IMR-90 (cell line): ENCODE measurements at regions not wholly inside any gene's neighbourhood (a gene's known extent, or its start where the extent isn't known, plus 50 kb on each side); places are given as distances from the start of the nearest gene placed in this dataset.

Experiments
- ATAC-seq: fragments of 200-7000 bp; cut with Tn5 transposase; 2 replicates; pipeline ENCODE4 v1.9.1; 2020; ENCODE audit warnings: low read depth, mild to moderate bottlenecking, moderate library complexity
- BruUV-seq: library from RNA; stranded (reverse); fragments of 400-500 nt; replicated peaks from 2 replicates; lab custom pipeline; 2021; lab: Mats Ljungman, UMichigan
- CTCF ChIA-PET: fragments of 300-600 bp; formaldehyde crosslinking; extraction: SDS; loops from one replicate; lab custom pipeline; 2021; ENCODE audit warnings: antibody characterized with exemption; lab: Yijun Ruan, JAX
- POLR2A ChIA-PET: fragments of 300-600 bp; sonication (Branson Sonifier 250); formaldehyde crosslinking; loops from one replicate; lab custom pipeline; 2022; ENCODE audit warnings: antibody characterized with exemption; ENCODE audit not compliant: unreplicated experiment; lab: Charles Lee
- DNase-seq: peaks from one replicate; pipeline ENCODE4 v3.0.0; 2013
- H2AFZ ChIP-seq: replicated peaks from 2 replicates; pipeline ENCODE3; 2013; ENCODE audit warnings: low read length, mild to moderate bottlenecking; ENCODE audit not compliant: poor library complexity
- H2AK5ac ChIP-seq: 2 replicates; pipeline ENCODE4 v1.6.1; 2013; ENCODE audit warnings: low read depth, low read length, inconsistent platforms
- H2AK9ac ChIP-seq: replicated peaks from 2 replicates; pipeline ENCODE3; 2013; ENCODE audit warnings: mild to moderate bottlenecking, low read depth, low read length, moderate library complexity; ENCODE audit not compliant: poor library complexity
- H2BK120ac ChIP-seq: 2 replicates; pipeline ENCODE4 v1.6.1; 2013; ENCODE audit warnings: low read depth, low read length, inconsistent platforms
- H2BK15ac ChIP-seq: 3 replicates; pipeline ENCODE4 v1.6.1; 2013; ENCODE audit warnings: low read depth, low read length, inconsistent platforms
- H2BK20ac ChIP-seq: 2 replicates; pipeline ENCODE4 v1.6.1; 2013; ENCODE audit warnings: low read depth, mild to moderate bottlenecking, inconsistent platforms, low read length, moderate library complexity
- H2BK5ac ChIP-seq: 2 replicates; pipeline ENCODE4 v1.6.1; 2013; ENCODE audit warnings: mild to moderate bottlenecking, low read depth, low read length, inconsistent platforms; ENCODE audit not compliant: poor library complexity, severe bottlenecking
- H3K14ac ChIP-seq: replicated peaks from 2 replicates; pipeline ENCODE4 v1.6.1; 2013; ENCODE audit warnings: low read depth, low read length, inconsistent platforms
- H3K18ac ChIP-seq: 2 replicates; pipeline ENCODE4 v1.6.1; 2013; ENCODE audit warnings: low read depth, low read length, control low read depth
- H3K23ac ChIP-seq: 2 replicates; pipeline ENCODE4 v1.6.1; 2013; ENCODE audit warnings: low read depth, low read length, inconsistent platforms
- H3K27ac ChIP-seq: 2 replicates; pipeline ENCODE4 v1.5.1; 2013; ENCODE audit warnings: mild to moderate bottlenecking, control low read depth, low read length; ENCODE audit not compliant: insufficient read depth
- H3K27me3 ChIP-seq: 2 replicates; pipeline ENCODE4 v1.6.1; 2013; ENCODE audit warnings: low read length; ENCODE audit not compliant: control insufficient read depth, insufficient read depth
- H3K36me3 ChIP-seq: 2 replicates; pipeline ENCODE4 v1.6.1; 2013; ENCODE audit warnings: low read length, mixed read lengths; ENCODE audit not compliant: control insufficient read depth, insufficient read depth
- H3K4ac ChIP-seq: 2 replicates; pipeline ENCODE4 v1.6.1; 2013; ENCODE audit warnings: low read depth, low read length, inconsistent platforms
- H3K4me1 ChIP-seq: 2 replicates; pipeline ENCODE4 v1.6.1; 2013; ENCODE audit warnings: low read length, mixed read lengths; ENCODE audit not compliant: control insufficient read depth, insufficient read depth
- H3K4me2 ChIP-seq: 2 replicates; pipeline ENCODE4 v1.6.1; 2013; ENCODE audit warnings: low read depth, mild to moderate bottlenecking, control low read depth, low read length, moderate library complexity
- H3K4me3 ChIP-seq: 2 replicates; pipeline ENCODE4 v1.5.1; 2013; ENCODE audit warnings: low read depth, mild to moderate bottlenecking, control low read depth, low read length, moderate library complexity; ENCODE audit not compliant: insufficient read depth
- H3K56ac ChIP-seq: 2 replicates; pipeline ENCODE4 v1.6.1; 2013; ENCODE audit warnings: low read length, inconsistent platforms; ENCODE audit not compliant: insufficient read depth; ENCODE audit errors: extremely low read depth
- H3K79me1 ChIP-seq, 2 experiments: 2 replicates each; pipeline ENCODE4 v1.6.1; 2013; ENCODE audit warnings: low read length in 2 of 2, inconsistent platforms in 1 of 2, low read depth in 1 of 2
- H3K9ac ChIP-seq: 2 replicates; pipeline ENCODE4 v1.6.1; 2013; ENCODE audit warnings: low read depth, low read length, control low read depth
- H3K9me1 ChIP-seq: 2 replicates; pipeline ENCODE4 v1.6.1; 2013; ENCODE audit warnings: low read length, inconsistent platforms; ENCODE audit not compliant: insufficient read depth
- H3K9me3 ChIP-seq: 2 replicates; pipeline ENCODE4 v1.6.1; 2013; ENCODE audit warnings: low read length; ENCODE audit not compliant: control insufficient read depth, insufficient read depth
- H4K20me1 ChIP-seq: 2 replicates; pipeline ENCODE4 v1.6.1; 2013; ENCODE audit warnings: low read length, inconsistent platforms; ENCODE audit not compliant: insufficient read depth
- H4K5ac ChIP-seq: 2 replicates; pipeline ENCODE4 v1.6.1; 2013; ENCODE audit warnings: mild to moderate bottlenecking, low read depth, low read length, control low read depth
- H4K8ac ChIP-seq, 2 experiments: 2 replicates each; pipeline ENCODE4 v1.6.1; 2013; ENCODE audit warnings: low read depth in 2 of 2, low read length in 2 of 2, control low read depth in 1 of 2, inconsistent platforms in 1 of 2
- H4K91ac ChIP-seq: 2 replicates; pipeline ENCODE4 v1.6.1; 2013; ENCODE audit warnings: low read depth, low read length, inconsistent platforms; ENCODE audit not compliant: insufficient read depth
- BHLHE40 ChIP-seq: fragments of 150-350 bp; IDR thresholded peaks from 2 replicates; pipeline ENCODE4 v1.6.1; 2016; ENCODE audit warnings: mild to moderate bottlenecking, low read depth, low read length
- CTCF ChIP-seq: conservative IDR thresholded peaks from 2 replicates; pipeline ENCODE4 v1.5.1; 2012; ENCODE audit warnings: mild to moderate bottlenecking, low read depth, low read length, improper control_type of control experiment
- ELK1 ChIP-seq: fragments of 150-350 bp; IDR thresholded peaks from 2 replicates; pipeline ENCODE4 v1.6.1; 2016; ENCODE audit warnings: low read depth, mild to moderate bottlenecking, low read length, moderate library complexity, borderline replicate concordance
- FOS ChIP-seq: fragments of 150-350 bp; IDR thresholded peaks from 2 replicates; pipeline ENCODE4 v1.6.1; 2016; ENCODE audit warnings: low read depth, low read length
- MAFK ChIP-seq: IDR thresholded peaks from 2 replicates; pipeline ENCODE4 v1.6.1; 2012; ENCODE audit warnings: low read depth, low read length, improper control_type of control experiment
- MAZ ChIP-seq: IDR thresholded peaks from 2 replicates; pipeline ENCODE4 v1.6.1; 2012; ENCODE audit warnings: low read depth, mild to moderate bottlenecking, low read length, improper control_type of control experiment, moderate library complexity, borderline replicate concordance
- MXI1 ChIP-seq: IDR thresholded peaks from 2 replicates; pipeline ENCODE4 v1.6.1; 2012; ENCODE audit warnings: low read depth, mild to moderate bottlenecking, low read length, moderate library complexity, borderline replicate concordance
- NFE2L2 ChIP-seq: fragments of 150-350 bp; IDR thresholded peaks from 2 replicates; pipeline ENCODE4 v1.6.1; 2016; ENCODE audit warnings: low read depth, mild to moderate bottlenecking, low read length
- POLR2A ChIP-seq: IDR thresholded peaks from 2 replicates; pipeline ENCODE4 v1.6.1; 2012; ENCODE audit warnings: mild to moderate bottlenecking, low read depth, low read length
- RAD21 ChIP-seq: IDR thresholded peaks from 2 replicates; pipeline ENCODE4 v1.6.1; 2012; ENCODE audit warnings: low read length, improper control_type of control experiment
- dilution Hi-C: fragments of 300-500 bp; cut with HindIII; formaldehyde crosslinking; loops from one replicate; pipeline ENCODE4 v1.14.3; 2018; ENCODE audit warnings: low sequenced_read_pairs; ENCODE audit not compliant: unreplicated experiment
- in situ Hi-C: fragments of 300-500 bp; cut with MboI; formaldehyde crosslinking; loops from 3 replicates; pipeline ENCODE4 v1.14.3; 2019; ENCODE audit warnings: low sequenced_read_pairs, inconsistent platforms, mixed read lengths
- intact Hi-C: fragments of 100-400 bp; cut with micrococcal nuclease; formaldehyde crosslinking; loops from 2 replicates; pipeline ENCODE4 v1.10.0; 2022

GRCh38 chr6:74054190-74054589 lies 358.2 kb downstream of the CD109 start:
- H3K18ac ChIP-seq, result no peak overlapping the region
- H3K79me1 ChIP-seq, result no peaks in the 10 kb centered on the region
- H3K27ac ChIP-seq, result no peak overlapping the region
- H3K4me3 ChIP-seq, result no peak overlapping the region
- intact Hi-C loops (no loop called here), dilution Hi-C loops (no loop called here), in situ Hi-C loops (no loop called here)
- POLR2A ChIA-PET, result no interaction called here
- no peak overlapping the region for H2AK5ac ChIP-seq
- H3K27me3 ChIP-seq, result no peaks in the 10 kb centered on the region
- no peak overlapping the region for H2AK9ac ChIP-seq
- H3K9me1 ChIP-seq, result no peaks in the 10 kb centered on the region
- H3K9ac ChIP-seq, result no peak overlapping the region
- CTCF ChIA-PET, result interaction anchor here (1.0 kb wide), 1 partner anchor 32 kb away, joined by 3 read pairs; no protein-coding TSS in a partner anchor
- H3K4me2 ChIP-seq, result no peak overlapping the region
- H3K56ac ChIP-seq, result no peak overlapping the region
- TF ChIP-seq FOS (no peak), ELK1 (no peak), RAD21 (no peak), BHLHE40 (no peak), MXI1 (no peak), MAFK (no peak), NFE2L2 (no peak), POLR2A (no peak), MAZ (no peak), CTCF (no peak)
- no peak overlapping the region for H2AFZ ChIP-seq
- no peak overlapping the region for H4K5ac ChIP-seq
- peak; percentile 87 for ATAC-seq
- H2BK5ac ChIP-seq, result no peak overlapping the region
- H2BK15ac ChIP-seq, result no peak overlapping the region
- DNase-seq, result peak; percentile 52
- H3K14ac ChIP-seq, result no peak overlapping the region
- no peak overlapping the region for H2BK120ac ChIP-seq
- no TSS peak for BruUV-seq
- H3K36me3 ChIP-seq, result no peaks in the 10 kb centered on the region
- H3K9me3 ChIP-seq, result no peaks in the 10 kb centered on the region
- H2BK20ac ChIP-seq, result no peak overlapping the region
- H4K8ac ChIP-seq, result no peak overlapping the region
- H4K20me1 ChIP-seq, result no peaks in the 10 kb centered on the region
- no peak overlapping the region for H3K4ac ChIP-seq
- no peak overlapping the region for H4K91ac ChIP-seq
- no peak overlapping the region for H3K23ac ChIP-seq
- no peaks in the 10 kb centered on the region for H3K4me1 ChIP-seq
